Fibroblast of lung (primary cell): ENCODE measurements at regions not wholly inside any gene's neighbourhood (a gene's known extent, or its start where the extent isn't known, plus 50 kb on each side); places are given as distances from the start of the nearest gene placed in this dataset.

Experiments
- DNase-seq, 2 donors: peaks; one replicate each; pipeline versions ENCODE4 v3.0.0 to v3.0.0-alpha.2; 2010; ENCODE audit warnings: low read depth in 2 of 2
- H2AFZ ChIP-seq: 2 replicates; pipeline ENCODE4 v1.5.1; 2012; ENCODE audit warnings: low read length, control low read depth, inconsistent platforms
- H3K27ac ChIP-seq: 2 replicates; pipeline ENCODE4 v1.5.1; 2011; ENCODE audit warnings: low read length, control low read depth; ENCODE audit not compliant: insufficient read depth
- H3K27me3 ChIP-seq: 2 replicates; pipeline ENCODE4 v1.5.1; 2011; ENCODE audit warnings: mild to moderate bottlenecking, low read length; ENCODE audit not compliant: control insufficient read depth, insufficient read depth
- H3K36me3 ChIP-seq: 2 replicates; pipeline ENCODE4 v1.5.1; 2011; ENCODE audit warnings: low read length; ENCODE audit not compliant: control insufficient read depth, insufficient read depth
- H3K4me1 ChIP-seq: 2 replicates; pipeline ENCODE4 v1.5.1; 2011; ENCODE audit warnings: low read length; ENCODE audit not compliant: control insufficient read depth, insufficient read depth; ENCODE audit errors: extremely low read depth
- H3K4me2 ChIP-seq: 2 replicates; pipeline ENCODE4 v1.5.1; 2011; ENCODE audit warnings: low read length, control low read depth; ENCODE audit not compliant: insufficient read depth; ENCODE audit errors: extremely low read depth
- H3K4me3 ChIP-seq, 4 experiments: fragments of 200-600 bp in 1 of 4; sonication (generic) in 1 of 4; replicated peaks in 1 of 4; 2 replicates each; pipeline ENCODE4 v1.5.1; 2011 to 2016; ENCODE audit warnings: low read length in 4 of 4, low read depth in 3 of 4, mild to moderate bottlenecking in 3 of 4, control low read depth in 2 of 4, inconsistent platforms in 1 of 4, mixed read lengths in 1 of 4; ENCODE audit not compliant: insufficient read depth in 1 of 4; ENCODE audit errors: control extremely low read depth in 1 of 4
- H3K79me2 ChIP-seq: 2 replicates; pipeline ENCODE4 v1.5.1; 2012; ENCODE audit warnings: mild to moderate bottlenecking, low read length, inconsistent platforms; ENCODE audit not compliant: control insufficient read depth, insufficient read depth
- H3K9ac ChIP-seq: 2 replicates; pipeline ENCODE4 v1.5.1; 2011; ENCODE audit warnings: mild to moderate bottlenecking, low read length, control low read depth; ENCODE audit not compliant: insufficient read depth
- H3K9me3 ChIP-seq: 2 replicates; pipeline ENCODE4 v1.5.1; 2012; ENCODE audit warnings: low read depth, low read length; ENCODE audit not compliant: control insufficient read depth, insufficient read depth
- H4K20me1 ChIP-seq: 2 replicates; pipeline ENCODE4 v1.5.1; 2011; ENCODE audit warnings: low read length; ENCODE audit not compliant: control insufficient read depth, insufficient read depth; ENCODE audit errors: extremely low read depth
- EZH2 ChIP-seq: IDR thresholded peaks from 2 replicates; pipeline ENCODE4 v1.5.1; 2012; ENCODE audit warnings: low read length, control low read depth, mild to moderate bottlenecking; ENCODE audit errors: missing control alignments
- TF ChIP-seq, protein P1 (sequence below), 2 donors: IDR thresholded peaks in 1 of 2; conservative IDR thresholded peaks in 1 of 2; 1 replicate in 1 of 2; 2 replicates in 1 of 2; pipeline ENCODE4 v1.5.1; 2011 to 2012; ENCODE audit warnings: low read length in 2 of 2, control low read depth in 1 of 2, inconsistent platforms in 1 of 2, low read depth in 1 of 2, mild to moderate bottlenecking in 1 of 2

DNA sequence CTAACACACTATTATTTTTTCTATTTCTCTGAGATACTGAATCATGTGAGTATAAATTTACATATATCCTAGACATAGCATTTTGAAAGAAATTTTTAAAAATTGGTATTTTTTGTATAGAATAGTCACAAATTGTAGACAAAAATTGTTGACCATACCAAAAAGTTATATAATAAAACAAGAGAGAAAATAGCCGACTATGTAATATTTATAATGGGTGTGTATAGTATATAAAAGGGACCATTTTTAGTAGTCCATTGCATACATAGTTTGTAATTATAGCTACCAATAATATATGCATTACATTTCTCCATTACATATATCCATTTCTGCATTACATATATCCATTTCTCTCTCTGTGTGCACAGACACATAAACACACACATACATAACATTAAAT is 590.2 kb downstream of the TMTC2 start:
- no peaks in the 10 kb centered on the region for H3K36me3 ChIP-seq
- no peak overlapping the region for H2AFZ ChIP-seq
- H3K4me2 ChIP-seq = no peak overlapping the region
- no peaks in the 10 kb centered on the region for H3K4me1 ChIP-seq
- no peak overlapping the region for H3K9ac ChIP-seq
- H3K79me2 ChIP-seq = no peaks in the 10 kb centered on the region
- no peaks in the 10 kb centered on the region for H3K27me3 ChIP-seq
- no peak overlapping the region for H3K27ac ChIP-seq
- no peak for DNase-seq
- H4K20me1 ChIP-seq = no peaks in the 10 kb centered on the region
- no peak overlapping the region for H3K4me3 ChIP-seq
- no peak for TF ChIP-seq EZH2
- TF ChIP-seq, protein P1, sequence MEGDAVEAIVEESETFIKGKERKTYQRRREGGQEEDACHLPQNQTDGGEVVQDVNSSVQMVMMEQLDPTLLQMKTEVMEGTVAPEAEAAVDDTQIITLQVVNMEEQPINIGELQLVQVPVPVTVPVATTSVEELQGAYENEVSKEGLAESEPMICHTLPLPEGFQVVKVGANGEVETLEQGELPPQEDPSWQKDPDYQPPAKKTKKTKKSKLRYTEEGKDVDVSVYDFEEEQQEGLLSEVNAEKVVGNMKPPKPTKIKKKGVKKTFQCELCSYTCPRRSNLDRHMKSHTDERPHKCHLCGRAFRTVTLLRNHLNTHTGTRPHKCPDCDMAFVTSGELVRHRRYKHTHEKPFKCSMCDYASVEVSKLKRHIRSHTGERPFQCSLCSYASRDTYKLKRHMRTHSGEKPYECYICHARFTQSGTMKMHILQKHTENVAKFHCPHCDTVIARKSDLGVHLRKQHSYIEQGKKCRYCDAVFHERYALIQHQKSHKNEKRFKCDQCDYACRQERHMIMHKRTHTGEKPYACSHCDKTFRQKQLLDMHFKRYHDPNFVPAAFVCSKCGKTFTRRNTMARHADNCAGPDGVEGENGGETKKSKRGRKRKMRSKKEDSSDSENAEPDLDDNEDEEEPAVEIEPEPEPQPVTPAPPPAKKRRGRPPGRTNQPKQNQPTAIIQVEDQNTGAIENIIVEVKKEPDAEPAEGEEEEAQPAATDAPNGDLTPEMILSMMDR (conservative IDR thresholded peaks at IDR 0.05 in 1 of 2, IDR thresholded peaks at IDR 0.05 in 1 of 2; ENCODE audit: low read depth in 1 of 2, low read length in 2 of 2) = no peak
- no peaks in the 10 kb centered on the region for H3K9me3 ChIP-seq

DNA sequence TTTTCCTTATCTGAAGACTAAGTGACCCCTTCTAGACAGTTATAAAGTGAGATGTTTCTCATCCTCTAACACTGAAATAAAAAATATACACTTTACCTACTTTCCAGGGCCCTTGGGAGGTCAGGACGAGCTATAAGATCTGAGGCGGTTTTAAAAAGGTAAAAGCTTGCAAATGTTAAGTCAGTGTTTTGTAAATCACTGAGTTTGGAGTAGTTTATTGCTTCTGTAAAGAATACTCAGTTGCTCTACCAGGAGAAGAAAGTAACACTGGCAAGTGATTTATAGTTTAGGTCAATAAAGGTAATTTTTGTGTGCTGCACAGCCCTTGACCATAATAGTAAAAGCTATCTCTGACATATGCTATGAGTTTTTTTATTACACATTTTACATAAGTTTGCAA is 584.5 kb downstream of the TMTC2 start:
- H3K36me3 ChIP-seq = no peaks in the 10 kb centered on the region
- H3K9ac ChIP-seq = no peak overlapping the region
- H3K4me1 ChIP-seq = no peaks in the 10 kb centered on the region
- no peaks in the 10 kb centered on the region for H4K20me1 ChIP-seq
- H2AFZ ChIP-seq = no peak overlapping the region
- H3K4me3 ChIP-seq = no peak overlapping the region
- no peak overlapping the region for H3K27ac ChIP-seq
- no peak overlapping the region for H3K4me2 ChIP-seq
- H3K79me2 ChIP-seq = no peaks in the 10 kb centered on the region
- no peaks in the 10 kb centered on the region for H3K27me3 ChIP-seq
- H3K9me3 ChIP-seq = no peaks in the 10 kb centered on the region
- DNase-seq = no peak
- TF ChIP-seq, protein P1 (conservative IDR thresholded peaks at IDR 0.05 in 1 of 2, IDR thresholded peaks at IDR 0.05 in 1 of 2; ENCODE audit: low read depth in 1 of 2, low read length in 2 of 2) = no peak
- no peak for TF ChIP-seq EZH2

DNA sequence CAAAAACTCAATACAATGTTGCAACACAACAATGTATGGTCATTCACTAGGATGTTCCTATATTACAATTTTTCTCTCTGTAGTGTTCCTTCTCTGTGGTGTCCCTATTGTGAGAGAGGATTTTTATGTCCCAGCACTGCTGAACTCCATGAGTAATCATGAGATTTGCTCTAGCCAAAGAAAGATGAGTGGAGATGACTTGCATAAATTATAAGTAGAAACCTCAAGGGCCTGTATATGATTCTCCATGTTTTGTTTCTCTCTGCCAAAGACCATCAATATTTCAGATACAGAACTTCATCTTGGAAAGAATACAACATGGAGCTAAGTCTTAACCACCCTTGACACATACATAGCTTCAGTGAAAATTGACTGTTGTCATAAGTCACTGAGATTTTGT is 579.1 kb downstream of the TMTC2 start:
- Histone ChIP-seq H3K36me3 (no peaks in the 10 kb centered on the region), H3K9me3 (no peaks in the 10 kb centered on the region), H3K4me3 (no peak overlapping the region), H2AFZ (no peak overlapping the region), H3K4me1 (no peaks in the 10 kb centered on the region), H3K27me3 (no peaks in the 10 kb centered on the region), H3K27ac (no peak overlapping the region), H4K20me1 (no peaks in the 10 kb centered on the region), H3K79me2 (no peaks in the 10 kb centered on the region), H3K9ac (no peak overlapping the region), H3K4me2 (no peak overlapping the region)
- DNase-seq = no peak
- no peak for TF ChIP-seq EZH2
- TF ChIP-seq, protein P1 (conservative IDR thresholded peaks at IDR 0.05 in 1 of 2, IDR thresholded peaks at IDR 0.05 in 1 of 2; ENCODE audit: low read depth in 1 of 2, low read length in 2 of 2) = no peak
